GM18909 (cell line): ENCODE measurements at regions not wholly inside any gene's neighbourhood (a gene's known extent, or its start where the extent isn't known, plus 50 kb on each side); places are given as distances from the start of the nearest gene placed in this dataset.
A peak's percentile ranks its signal among the peaks of the same experiment; 100 is the strongest.

ENCODE experiments used
- ATAC-seq: cut with Tn5 transposase; IDR thresholded peaks from one replicate; pipeline ENCODE4 v1.9.1; 2021; ENCODE audit warnings: mild to moderate bottlenecking; ENCODE audit not compliant: unreplicated experiment, poor library complexity

GRCh38 chr2:15787535-15788454 lies 152.6 kb upstream of the MYCN start:
- ATAC-seq = no peak

GRCh38 chr2:15788455-15788829 lies 151.9 kb upstream of the MYCN start:
- ATAC-seq = no peak

GRCh38 chr2:15788830-15789229 lies 151.5 kb upstream of the MYCN start:
- no peak for ATAC-seq

- ATAC-seq = no peak
Observed at GRCh38 chr2:15789381-15790062, 150.8 kb upstream of the MYCN start.

- ATAC-seq = no peak
Observed at GRCh38 chr2:15790326-15790725, 150.0 kb upstream of the MYCN start.

- ATAC-seq = no peak
Observed at GRCh38 chr2:15790838-15791237, 149.5 kb upstream of the MYCN start.

GRCh38 chr2:15791294-15791693 lies 149.1 kb upstream of the MYCN start:
- no peak for ATAC-seq

GRCh38 chr2:15792331-15792730 lies 148.0 kb upstream of the MYCN start:
- no peak for ATAC-seq

- ATAC-seq = no peak
Observed at GRCh38 chr2:15793078-15793913, 147.1 kb upstream of the MYCN start.

GRCh38 chr2:15793978-15794377 lies 146.4 kb upstream of the MYCN start:
- no peak for ATAC-seq

GRCh38 chr2:15794608-15795134 lies 145.7 kb upstream of the MYCN start:
- ATAC-seq = no peak

GRCh38 chr2:15795426-15795825 lies 144.9 kb upstream of the MYCN start:
- ATAC-seq = no peak

- no peak for ATAC-seq
Observed at GRCh38 chr2:15796167-15796942, 144.0 kb upstream of the MYCN start.

GRCh38 chr2:15797231-15797938 lies 143.0 kb upstream of the MYCN start:
- ATAC-seq = no peak

GRCh38 chr2:15797939-15798281 lies 142.4 kb upstream of the MYCN start:
- no peak for ATAC-seq

- no peak for ATAC-seq
Observed at GRCh38 chr2:15798701-15799431, 141.5 kb upstream of the MYCN start.

GRCh38 chr2:15799432-15799827 lies 140.9 kb upstream of the MYCN start:
- ATAC-seq = peak; percentile 66

- no peak for ATAC-seq
Observed at GRCh38 chr2:15800495-15801329, 139.6 kb upstream of the MYCN start.
